Embryonic facial prominence (tissue), 1 donor: ENCODE measurements at regions not wholly inside any gene's neighbourhood (a gene's known extent, or its start where the extent isn't known, plus 50 kb on each side); places are given as distances from the start of the nearest gene placed in this dataset.

ENCODE experiments used
- DNase-seq: peaks from one replicate; pipeline ENCODE4 v3.0.0-alpha.2; 2016; ENCODE audit errors: extremely low spot score

DNA sequence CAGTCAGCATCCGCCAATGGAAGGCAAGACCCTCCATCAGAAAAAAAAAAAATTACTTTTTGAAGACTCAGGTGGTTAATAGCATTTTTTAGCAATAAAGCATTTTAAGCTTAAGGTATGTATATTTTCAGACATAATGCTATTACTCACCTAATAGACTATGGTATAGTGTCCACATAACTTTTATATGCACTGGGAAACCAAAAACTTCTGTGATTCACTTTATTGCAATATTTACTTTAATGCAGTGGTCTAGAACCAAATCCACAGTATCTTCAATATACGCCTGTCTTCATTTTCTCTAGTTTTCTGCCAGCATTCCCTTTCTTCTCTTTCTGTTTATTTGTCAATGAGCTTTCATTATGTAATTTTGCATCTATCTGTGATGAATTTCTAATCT, 418.1 kb downstream of the SLITRK6 start:
- DNase-seq: no peak

DNA sequence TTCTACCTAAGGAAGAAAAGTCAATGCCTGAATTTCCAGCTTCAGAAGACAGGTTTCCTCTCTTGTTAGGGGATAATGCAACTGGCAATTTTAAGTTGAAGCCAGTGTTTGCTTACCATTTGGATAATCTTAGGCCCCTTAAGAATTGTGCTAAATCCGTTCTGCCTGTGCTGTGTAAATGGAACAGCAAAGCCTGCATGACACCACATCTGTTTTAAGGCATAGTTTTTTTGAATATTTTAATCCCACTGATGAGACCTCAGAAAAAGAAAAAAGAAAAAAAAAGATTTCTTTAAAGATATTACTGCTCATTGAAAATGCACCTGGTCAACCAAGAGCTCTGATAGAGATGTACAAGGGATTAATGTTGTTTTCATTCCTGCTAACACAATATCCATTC, 419.2 kb downstream of the SLITRK6 start:
- DNase-seq: no peak

DNA sequence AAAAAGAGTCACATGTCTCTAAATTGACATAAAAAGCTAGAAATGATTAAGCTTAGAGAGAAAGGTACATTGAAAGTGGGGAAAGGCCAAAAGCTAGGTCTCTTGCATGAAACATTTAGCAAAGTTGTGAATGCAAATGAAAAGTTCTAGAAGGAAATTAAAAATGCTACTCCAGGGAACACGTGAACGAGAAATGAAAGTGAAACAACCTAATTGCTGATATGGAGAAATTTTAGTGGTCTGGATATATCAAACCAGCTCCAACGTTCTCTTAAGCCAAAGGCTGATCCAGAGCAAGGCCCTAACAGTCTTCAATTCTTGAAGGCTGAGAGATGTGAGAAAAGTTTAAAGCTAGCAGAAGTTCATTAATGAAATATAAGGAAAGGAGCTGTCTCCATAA, 419.8 kb downstream of the SLITRK6 start:
- no peak for DNase-seq

- no peak for DNase-seq
Measured at GRCh38 chr13:85377783-85378182, 421.4 kb downstream of the SLITRK6 start.

- DNase-seq: no peak
Measured at GRCh38 chr13:85373322-85373721, 425.9 kb downstream of the SLITRK6 start.

- no peak for DNase-seq
Measured at GRCh38 chr13:85371254-85371653, 428.0 kb downstream of the SLITRK6 start.

DNA sequence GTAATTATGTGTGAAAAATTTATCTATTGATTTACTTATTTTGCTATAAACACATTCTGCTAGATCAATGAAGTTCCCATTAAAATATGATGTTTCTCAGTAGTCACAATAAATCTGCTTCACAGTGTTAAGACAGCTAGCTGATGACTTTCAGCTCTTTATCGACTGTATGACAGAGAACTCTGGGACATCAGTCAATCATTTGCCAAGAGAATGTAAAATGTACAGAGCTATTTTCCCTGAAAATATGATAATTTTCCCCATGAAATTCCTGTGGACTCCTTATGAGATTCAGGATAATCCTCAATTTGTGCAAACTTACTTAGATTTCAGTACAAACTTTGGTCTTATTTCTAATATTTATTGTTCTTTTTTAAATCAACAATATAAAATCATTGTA, 430.5 kb downstream of the SLITRK6 start:
- no peak for DNase-seq

GRCh38 chr13:85367887-85368286, 431.3 kb downstream of the SLITRK6 start:
- no peak for DNase-seq

GRCh38 chr13:85366759-85367417, 432.3 kb downstream of the SLITRK6 start:
- no peak for DNase-seq

DNA sequence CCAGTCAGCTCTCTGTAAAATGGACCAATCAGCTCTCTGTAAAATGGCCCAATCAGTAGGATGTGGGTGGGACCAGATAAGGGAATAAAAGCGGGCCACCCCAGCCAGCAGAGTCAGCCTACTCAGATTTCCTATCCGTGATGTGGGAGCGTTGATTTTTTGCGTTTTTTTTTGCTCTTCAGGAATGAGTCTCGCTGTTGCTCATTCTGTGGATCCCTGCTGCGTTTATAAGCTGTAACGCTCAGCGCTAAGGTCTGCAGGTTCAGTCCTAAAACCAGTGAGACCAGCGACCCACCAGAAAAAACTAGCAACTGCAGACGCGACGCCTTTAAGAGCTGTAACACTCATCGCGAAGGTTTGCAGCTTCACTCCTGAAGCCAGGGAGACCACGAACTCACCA, 435.7 kb downstream of the SLITRK6 start:
- no peak for DNase-seq

GRCh38 chr13:85362980-85363379, 436.2 kb downstream of the SLITRK6 start:
- DNase-seq: no peak

- DNase-seq: peak; percentile 16
Measured at GRCh38 chr13:85347251-85347650, 452.0 kb downstream of the SLITRK6 start.

DNA sequence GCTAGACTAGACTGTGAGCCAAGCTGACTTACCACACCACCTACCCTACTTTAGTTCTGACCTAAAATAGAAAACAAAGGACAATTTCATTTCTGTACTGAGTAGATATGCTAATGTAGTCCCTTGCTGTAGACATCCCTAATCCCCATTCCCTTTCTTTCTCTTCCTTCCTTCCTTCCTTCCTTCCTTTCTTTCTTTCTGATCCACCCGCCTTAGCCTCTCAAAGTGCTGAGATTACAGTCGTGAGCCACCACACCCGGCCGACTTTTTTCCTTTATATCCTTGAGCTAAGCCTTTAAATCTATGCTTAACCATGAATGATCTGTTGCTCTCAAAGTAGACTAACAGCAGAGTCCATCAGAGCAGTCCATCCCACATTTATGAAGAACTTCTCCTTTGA, 465.0 kb downstream of the SLITRK6 start:
- DNase-seq: no peak

DNA sequence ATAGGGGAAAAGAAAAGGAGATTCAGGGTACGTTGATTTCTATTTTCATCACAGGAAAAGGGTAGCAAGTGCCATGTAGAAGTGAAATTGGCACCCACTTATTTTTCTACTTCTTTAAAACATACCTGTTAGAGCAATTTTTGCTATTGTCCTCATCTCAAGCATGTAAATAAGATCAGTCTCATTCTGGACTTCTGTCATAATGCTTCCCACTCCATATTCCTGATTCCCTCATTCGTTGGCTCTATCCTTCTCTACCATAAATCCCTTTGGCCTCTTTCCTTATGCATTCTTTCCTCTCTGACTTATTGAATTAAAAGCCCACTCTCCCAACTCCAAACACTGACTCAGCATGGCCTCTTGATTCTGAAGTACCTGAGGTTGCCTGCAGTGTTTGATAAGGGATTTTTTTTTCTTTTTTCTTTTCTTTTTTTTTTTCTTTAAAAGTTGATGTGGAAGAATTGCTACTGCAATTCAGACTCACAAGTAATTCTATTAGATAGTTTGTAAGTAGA, 465.7 kb downstream of the SLITRK6 start:
- DNase-seq: no peak

DNA sequence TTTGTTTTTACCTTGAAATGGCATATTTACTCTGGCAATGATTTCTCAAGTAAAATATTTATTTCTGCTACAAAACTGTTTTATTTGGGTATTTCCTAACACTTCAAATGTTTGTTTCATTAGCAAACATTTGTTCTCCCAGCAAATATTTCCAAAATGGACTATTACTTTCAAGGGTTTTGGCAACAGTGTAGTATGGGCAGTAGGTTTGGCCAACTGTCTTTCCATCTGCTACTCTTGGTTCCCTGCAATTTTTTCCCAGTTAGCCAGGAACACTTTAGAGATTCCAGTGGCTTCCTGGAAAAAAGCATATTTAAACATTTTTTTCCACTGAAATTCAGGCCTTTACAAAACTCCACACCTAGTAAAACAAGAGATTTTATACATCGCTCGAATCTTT, 466.6 kb downstream of the SLITRK6 start:
- DNase-seq: no peak

DNA sequence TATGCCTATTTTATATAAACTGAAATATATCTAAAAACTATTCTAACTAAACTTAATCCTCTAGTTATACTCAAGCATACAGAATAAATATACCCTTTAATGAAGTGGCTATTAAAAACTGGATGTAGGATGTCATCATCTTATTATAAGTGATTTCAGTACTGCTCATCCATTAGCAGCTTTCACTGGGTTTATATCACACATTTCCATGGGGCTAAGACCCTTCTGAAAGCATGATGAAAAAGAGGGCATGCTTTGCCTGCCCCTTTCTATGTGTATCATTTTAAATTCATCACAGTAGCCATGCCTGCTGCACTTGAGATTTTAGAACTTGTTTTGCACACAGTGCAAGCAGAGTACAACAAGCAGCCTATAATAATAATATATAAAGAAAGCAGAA, 477.5 kb downstream of the SLITRK6 start:
- no peak for DNase-seq

DNA sequence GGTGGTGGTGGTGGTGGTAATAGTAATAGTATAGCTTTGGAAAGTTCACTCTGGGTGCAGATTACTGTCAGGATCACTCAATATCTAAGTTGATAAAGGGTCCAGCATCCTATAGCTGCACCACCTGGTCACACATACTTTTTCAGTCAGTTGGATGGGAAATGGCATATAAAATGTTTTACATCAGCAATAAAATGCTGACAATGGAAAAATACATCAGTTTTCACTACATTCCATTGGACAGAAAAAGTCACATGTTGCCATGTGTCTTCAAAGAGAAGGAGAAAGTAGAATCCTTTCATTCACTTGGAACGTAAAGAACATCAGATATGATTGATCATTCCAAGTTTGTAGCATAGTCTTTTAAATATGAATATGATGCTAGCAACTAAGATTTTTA, 481.4 kb downstream of the SLITRK6 start:
- DNase-seq: no peak

DNA sequence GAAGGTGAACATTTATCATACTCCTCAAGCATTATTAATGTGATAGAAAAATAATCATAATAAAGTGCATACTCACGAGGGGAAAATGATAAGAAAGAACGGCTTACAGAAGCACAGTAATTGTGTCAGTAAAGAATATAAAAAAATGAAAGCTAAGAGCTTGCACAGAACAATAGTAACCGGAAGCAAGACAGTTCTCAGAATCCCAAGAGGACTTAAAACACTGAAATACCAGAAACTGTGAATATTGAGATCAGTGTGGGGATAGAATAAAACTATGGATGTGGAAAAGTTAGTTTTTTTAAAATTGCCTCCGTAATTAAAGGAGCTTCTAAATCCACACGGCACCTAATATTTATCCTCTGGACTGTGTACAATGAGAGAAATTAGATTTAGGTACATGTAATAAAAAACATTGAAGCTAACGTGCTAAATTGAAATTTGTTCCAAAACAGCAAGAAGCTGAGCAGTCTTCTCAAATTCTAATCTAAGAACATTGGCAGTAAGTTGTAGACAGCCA, 482.7 kb downstream of the SLITRK6 start:
- no peak for DNase-seq

DNA sequence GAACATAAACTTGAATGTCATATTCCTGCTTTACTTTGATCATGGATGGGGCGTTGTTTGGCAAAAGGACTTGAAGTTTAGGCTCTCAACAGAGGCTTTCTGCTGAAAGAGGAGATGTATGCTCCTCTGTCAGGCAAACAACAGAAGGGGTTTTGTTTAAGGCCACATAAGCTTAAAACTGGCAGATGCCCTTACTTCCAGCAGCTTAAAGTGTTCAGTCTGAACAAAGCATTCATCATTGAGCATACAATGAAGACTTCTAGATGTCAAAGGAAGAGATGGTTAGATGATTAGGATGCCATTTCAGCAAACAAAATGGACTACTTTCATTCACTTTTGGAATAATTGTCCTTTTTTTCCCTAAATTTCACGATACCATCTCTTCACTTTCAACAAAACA, 484.5 kb downstream of the SLITRK6 start:
- no peak for DNase-seq

DNA sequence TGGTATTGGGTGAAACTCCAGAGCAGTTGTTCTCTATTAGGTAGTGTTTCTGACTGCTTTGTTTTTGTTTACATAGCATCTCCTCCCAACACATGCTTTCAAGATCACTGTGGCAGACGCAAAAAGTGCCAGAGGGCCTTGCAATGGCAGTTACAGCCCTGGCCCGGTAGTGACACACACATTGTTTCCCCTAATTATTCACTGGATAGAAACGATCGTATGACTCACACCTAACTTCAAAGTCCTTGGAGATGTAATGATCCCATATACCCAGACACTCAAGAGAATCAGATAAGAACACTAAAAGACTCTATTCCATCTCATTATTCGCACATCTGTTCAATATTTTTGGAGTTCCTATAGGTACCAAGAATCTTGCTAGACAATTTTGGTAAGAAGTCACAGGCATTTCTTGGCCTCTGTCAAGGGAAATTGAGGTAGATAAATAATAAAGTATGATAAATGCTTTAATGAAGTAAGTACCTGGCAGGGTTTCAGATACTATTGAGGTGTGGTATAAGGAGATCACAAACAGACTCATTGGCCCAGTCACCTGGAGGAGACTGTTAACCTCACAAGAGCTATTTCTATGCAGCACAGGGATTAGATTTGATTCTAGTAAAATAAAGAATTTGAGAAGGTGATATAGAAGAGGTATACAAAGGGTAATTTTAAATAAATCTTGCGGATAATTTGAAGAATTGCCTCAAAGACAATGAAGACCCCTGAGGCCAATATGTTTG, 485.3 kb downstream of the SLITRK6 start:
- no peak for DNase-seq

- DNase-seq: no peak
Measured at GRCh38 chr13:85312071-85312470, 487.1 kb downstream of the SLITRK6 start.

DNA sequence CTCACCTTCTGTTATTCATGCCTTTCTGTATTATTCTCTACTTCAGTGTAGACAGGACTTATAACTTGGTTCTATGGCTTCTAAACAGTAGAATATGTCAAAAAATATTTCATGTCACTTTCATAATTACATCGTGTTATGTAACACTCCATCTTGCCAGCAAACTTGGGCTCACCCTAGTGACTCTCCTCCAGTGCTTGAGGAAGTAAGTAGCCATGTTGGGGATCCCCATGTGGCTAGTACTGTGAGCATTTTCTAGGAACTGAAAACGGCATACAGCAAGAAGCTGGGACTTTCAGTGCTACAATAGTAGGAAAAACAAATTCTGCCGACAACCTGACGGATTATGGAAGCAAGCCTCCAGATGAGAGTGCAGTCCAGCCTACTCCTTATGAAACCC, 495.6 kb downstream of the SLITRK6 start:
- DNase-seq: no peak

GRCh38 chr13:85298387-85298924, 500.8 kb downstream of the SLITRK6 start:
- no peak for DNase-seq
